ENCODE measurements at regions not wholly inside any gene's neighbourhood (a gene's known extent, or its start where the extent isn't known, plus 50 kb on each side); places are given as distances from the start of the nearest gene placed in this dataset.

DNA sequence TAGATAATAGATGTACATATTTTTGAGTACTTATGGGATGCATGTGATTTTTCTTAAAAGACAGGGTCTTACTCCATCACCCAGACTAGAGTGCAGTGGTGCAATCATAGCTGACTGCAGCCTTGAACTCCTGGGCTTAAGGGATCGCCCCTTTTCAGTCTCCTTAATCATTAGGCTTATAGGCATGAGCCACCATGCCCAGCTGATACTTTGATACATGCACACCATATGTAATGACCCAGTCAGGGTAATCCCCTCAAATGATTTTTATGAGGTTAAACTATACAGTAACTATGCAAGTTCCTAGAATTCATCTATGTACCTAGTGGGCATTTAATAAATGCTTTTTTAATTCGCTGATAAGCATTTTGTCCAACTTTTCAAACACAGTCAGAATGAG is 292.3 kb downstream of the DTWD2 start:
- TF ChIP-seq, protein P1, sequence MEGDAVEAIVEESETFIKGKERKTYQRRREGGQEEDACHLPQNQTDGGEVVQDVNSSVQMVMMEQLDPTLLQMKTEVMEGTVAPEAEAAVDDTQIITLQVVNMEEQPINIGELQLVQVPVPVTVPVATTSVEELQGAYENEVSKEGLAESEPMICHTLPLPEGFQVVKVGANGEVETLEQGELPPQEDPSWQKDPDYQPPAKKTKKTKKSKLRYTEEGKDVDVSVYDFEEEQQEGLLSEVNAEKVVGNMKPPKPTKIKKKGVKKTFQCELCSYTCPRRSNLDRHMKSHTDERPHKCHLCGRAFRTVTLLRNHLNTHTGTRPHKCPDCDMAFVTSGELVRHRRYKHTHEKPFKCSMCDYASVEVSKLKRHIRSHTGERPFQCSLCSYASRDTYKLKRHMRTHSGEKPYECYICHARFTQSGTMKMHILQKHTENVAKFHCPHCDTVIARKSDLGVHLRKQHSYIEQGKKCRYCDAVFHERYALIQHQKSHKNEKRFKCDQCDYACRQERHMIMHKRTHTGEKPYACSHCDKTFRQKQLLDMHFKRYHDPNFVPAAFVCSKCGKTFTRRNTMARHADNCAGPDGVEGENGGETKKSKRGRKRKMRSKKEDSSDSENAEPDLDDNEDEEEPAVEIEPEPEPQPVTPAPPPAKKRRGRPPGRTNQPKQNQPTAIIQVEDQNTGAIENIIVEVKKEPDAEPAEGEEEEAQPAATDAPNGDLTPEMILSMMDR (IDR thresholded peaks at IDR 0.05; ENCODE audit: low read depth, low read length), result no peak
- no peak for TF ChIP-seq EZH2phosphoT487 (IDR thresholded peaks at IDR 0.05; ENCODE audit: low read depth)

All from OCI-LY3 (cell line).